ENCODE measurements at regions not wholly inside any gene's neighbourhood (a gene's known extent, or its start where the extent isn't known, plus 50 kb on each side); places are given as distances from the start of the nearest gene placed in this dataset.

DNA sequence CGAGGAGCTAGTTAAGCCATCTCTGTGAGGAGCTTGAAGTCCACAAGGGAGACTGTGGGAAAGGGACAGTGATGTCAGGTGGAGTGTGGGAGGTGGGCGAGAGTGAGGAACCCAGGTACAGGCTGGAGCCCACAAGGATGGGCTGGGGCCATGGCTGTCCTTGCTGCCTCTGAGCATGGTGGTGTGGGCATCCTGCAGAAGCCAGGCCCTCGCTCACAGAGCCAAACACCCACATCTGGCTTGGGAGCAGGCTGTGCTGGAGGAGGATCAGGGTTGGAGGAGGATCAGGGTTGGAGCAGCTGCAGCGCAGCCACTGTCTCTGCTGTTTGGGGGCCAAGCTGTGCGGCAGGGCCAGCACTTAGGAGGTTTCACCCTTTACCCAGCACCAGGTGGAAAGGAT is 58.2 kb upstream of the ENPP7 start:
- TF ChIP-seq, protein P1, sequence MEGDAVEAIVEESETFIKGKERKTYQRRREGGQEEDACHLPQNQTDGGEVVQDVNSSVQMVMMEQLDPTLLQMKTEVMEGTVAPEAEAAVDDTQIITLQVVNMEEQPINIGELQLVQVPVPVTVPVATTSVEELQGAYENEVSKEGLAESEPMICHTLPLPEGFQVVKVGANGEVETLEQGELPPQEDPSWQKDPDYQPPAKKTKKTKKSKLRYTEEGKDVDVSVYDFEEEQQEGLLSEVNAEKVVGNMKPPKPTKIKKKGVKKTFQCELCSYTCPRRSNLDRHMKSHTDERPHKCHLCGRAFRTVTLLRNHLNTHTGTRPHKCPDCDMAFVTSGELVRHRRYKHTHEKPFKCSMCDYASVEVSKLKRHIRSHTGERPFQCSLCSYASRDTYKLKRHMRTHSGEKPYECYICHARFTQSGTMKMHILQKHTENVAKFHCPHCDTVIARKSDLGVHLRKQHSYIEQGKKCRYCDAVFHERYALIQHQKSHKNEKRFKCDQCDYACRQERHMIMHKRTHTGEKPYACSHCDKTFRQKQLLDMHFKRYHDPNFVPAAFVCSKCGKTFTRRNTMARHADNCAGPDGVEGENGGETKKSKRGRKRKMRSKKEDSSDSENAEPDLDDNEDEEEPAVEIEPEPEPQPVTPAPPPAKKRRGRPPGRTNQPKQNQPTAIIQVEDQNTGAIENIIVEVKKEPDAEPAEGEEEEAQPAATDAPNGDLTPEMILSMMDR (IDR thresholded peaks at IDR 0.05) = no peak
- TF ChIP-seq POLR2A (IDR thresholded peaks at IDR 0.05) = no peak
- no peak for TF ChIP-seq POLR2AphosphoS5 (IDR thresholded peaks at IDR 0.05)
